SK-N-SH (cell line): ENCODE measurements at regions not wholly inside any gene's neighbourhood (a gene's known extent, or its start where the extent isn't known, plus 50 kb on each side); places are given as distances from the start of the nearest gene placed in this dataset.

Experiments
- CTCF ChIA-PET: fragments of 300-600, 350-600 bp; formaldehyde crosslinking; extraction: SDS; loops from one replicate; lab custom pipeline; 2021; lab: Yijun Ruan, JAX
- POLR2A ChIA-PET: fragments of 350-600 bp; sonication (Branson Sonifier 250); formaldehyde crosslinking; extraction: SDS; loops from one replicate; lab custom pipeline; 2020; ENCODE audit warnings: antibody characterized with exemption, inconsistent platforms; lab: Yijun Ruan, JAX
- DNase-seq: peaks from one replicate; pipeline ENCODE4 v3.0.0; 2012
- H2AFZ ChIP-seq: fragments of 200-600 bp; sonication (generic); 2 replicates; pipeline ENCODE4 v1.8.1; 2016; ENCODE audit warnings: antibody characterized with exemption, mild to moderate bottlenecking, low read depth
- H3F3A ChIP-seq: fragments of 200-600 bp; sonication (generic); replicated peaks from 2 replicates; pipeline ENCODE3; 2016; ENCODE audit warnings: antibody characterized with exemption, mild to moderate bottlenecking; ENCODE audit not compliant: insufficient read depth
- H3K27ac ChIP-seq, 2 experiments: fragments of 200-500 bp in 1 of 2; fragments of 200-600 bp in 1 of 2; sonication (Bioruptor generic) in 1 of 2; sonication (generic), shearing (Covaris generic) in 1 of 2; 2 replicates each; pipeline versions ENCODE4 v1.5.1 to v1.6.1; 2014 to 2016; ENCODE audit warnings: low read depth in 2 of 2, inconsistent platforms in 1 of 2, low read length in 1 of 2, mild to moderate bottlenecking in 1 of 2, mixed read lengths in 1 of 2
- H3K27me3 ChIP-seq: fragments of 200-600 bp; sonication (generic), shearing (Covaris generic); 2 replicates; pipeline ENCODE4 v1.6.1; 2016; ENCODE audit warnings: mixed run types; ENCODE audit not compliant: insufficient read depth
- H3K36me3 ChIP-seq, 2 experiments: fragments of 200-500 bp in 1 of 2; fragments of 200-600 bp in 1 of 2; sonication (Bioruptor generic) in 1 of 2; sonication (generic) in 1 of 2; replicated peaks in 1 of 2; 2 replicates each; pipeline versions ENCODE3 to v1.5.1; 2014 to 2016; ENCODE audit warnings: low read length in 1 of 2, mild to moderate bottlenecking in 1 of 2; ENCODE audit not compliant: insufficient read depth in 2 of 2, control insufficient read depth in 1 of 2
- H3K4me1 ChIP-seq, 2 experiments: fragments of 200-500 bp in 1 of 2; fragments of 200-600 bp in 1 of 2; sonication (Bioruptor generic) in 1 of 2; sonication (generic), shearing (Covaris generic) in 1 of 2; 2 replicates each; pipeline versions ENCODE4 v1.5.1 to v1.6.1; 2014 to 2016; ENCODE audit warnings: low read depth in 1 of 2, low read length in 1 of 2, mixed run types in 1 of 2; ENCODE audit not compliant: insufficient read depth in 2 of 2, control insufficient read depth in 1 of 2
- H3K4me2 ChIP-seq: fragments of 200-600 bp; sonication (generic), shearing (Covaris generic); 2 replicates; pipeline ENCODE4 v1.6.1; 2017; ENCODE audit warnings: mixed run types
- H3K4me3 ChIP-seq, 2 experiments: fragments of 200-500 bp in 1 of 2; fragments of 200-600 bp in 1 of 2; sonication (Bioruptor generic) in 1 of 2; sonication (generic), shearing (Covaris generic) in 1 of 2; 2 replicates each; pipeline versions ENCODE4 v1.5.1 to v1.8.1; 2014 to 2016; ENCODE audit warnings: low read depth in 2 of 2, inconsistent platforms in 1 of 2, low read length in 1 of 2, mild to moderate bottlenecking in 1 of 2, mixed read lengths in 1 of 2, moderate library complexity in 1 of 2
- H3K79me2 ChIP-seq: fragments of 200-600 bp; sonication (generic); 2 replicates; pipeline ENCODE4 v1.8.1; 2017; ENCODE audit warnings: mild to moderate bottlenecking; ENCODE audit not compliant: insufficient read depth
- H3K9ac ChIP-seq: fragments of 200-600 bp; sonication (generic); 2 replicates; pipeline ENCODE4 v1.6.1; 2017; ENCODE audit warnings: mixed run types
- H3K9me2 ChIP-seq: fragments of 200-600 bp; sonication (generic); 2 replicates; pipeline ENCODE4 v1.6.1; 2017; ENCODE audit warnings: mixed run types
- H3K9me3 ChIP-seq: fragments of 200-600 bp; sonication (generic); 2 replicates; pipeline ENCODE4 v1.6.1; 2017; ENCODE audit warnings: mixed run types, mild to moderate bottlenecking, moderate library complexity
- H4K20me1 ChIP-seq: fragments of 200-600 bp; sonication (generic); 2 replicates; pipeline ENCODE4 v1.6.1; 2017; ENCODE audit warnings: mild to moderate bottlenecking, mixed run types; ENCODE audit not compliant: insufficient read depth
- CHD2 ChIP-seq: fragments of 150-350 bp; IDR thresholded peaks from 2 replicates; pipeline ENCODE4 v1.6.1; 2018; ENCODE audit warnings: low read length; ENCODE audit not compliant: partially characterized antibody
- EP300 ChIP-seq, 2 experiments: IDR thresholded peaks; 2 replicates each; pipeline versions ENCODE4 v1.4.0 to v1.6.1; 2012; ENCODE audit warnings: borderline replicate concordance in 1 of 2, low read depth in 1 of 2, low read length in 1 of 2
- GATA2 ChIP-seq: sonication (generic); formaldehyde crosslinking; IDR thresholded peaks from 2 replicates; pipeline ENCODE4 v1.5.0; 2020; ENCODE audit warnings: mild to moderate bottlenecking, missing genetic modification reagents
- MXI1 ChIP-seq: IDR thresholded peaks from 2 replicates; pipeline ENCODE4 v1.6.1; 2012; ENCODE audit warnings: mild to moderate bottlenecking, low read depth, low read length, improper control_type of control experiment
- TAF1 ChIP-seq: IDR thresholded peaks from 2 replicates; pipeline ENCODE4 v1.6.1; 2012; ENCODE audit warnings: low read depth, mild to moderate bottlenecking, low read length, moderate library complexity, borderline replicate concordance
- WGBS: methylation state at CpG from one replicate; pipeline ENCODE4 v1.1.6; 2017; ENCODE audit warnings: low lambda C conversion rate; 5-methylcytosine and 5-hydroxymethylcytosine counted together
- TF ChIP-seq, protein P1 (sequence below): IDR thresholded peaks from 2 replicates; pipeline ENCODE4 v1.4.0; 2012; ENCODE audit warnings: low read depth, borderline replicate concordance
- TF ChIP-seq, protein P2 (sequence below): fragments of 150-350 bp; IDR thresholded peaks from 2 replicates; pipeline ENCODE4 v1.6.1; 2016; ENCODE audit warnings: mild to moderate bottlenecking, low read depth, low read length
- TF ChIP-seq, protein P3 (sequence below): IDR thresholded peaks from 2 replicates; pipeline ENCODE4 v1.6.1; 2012; ENCODE audit warnings: mild to moderate bottlenecking, low read depth, low read length, moderate library complexity
- TF ChIP-seq, protein P4 (sequence below): fragments of 150-350 bp; IDR thresholded peaks from 2 replicates; pipeline ENCODE4 v1.6.1; 2017; ENCODE audit warnings: antibody characterized with exemption, low read length, low read depth, borderline replicate concordance

DNA sequence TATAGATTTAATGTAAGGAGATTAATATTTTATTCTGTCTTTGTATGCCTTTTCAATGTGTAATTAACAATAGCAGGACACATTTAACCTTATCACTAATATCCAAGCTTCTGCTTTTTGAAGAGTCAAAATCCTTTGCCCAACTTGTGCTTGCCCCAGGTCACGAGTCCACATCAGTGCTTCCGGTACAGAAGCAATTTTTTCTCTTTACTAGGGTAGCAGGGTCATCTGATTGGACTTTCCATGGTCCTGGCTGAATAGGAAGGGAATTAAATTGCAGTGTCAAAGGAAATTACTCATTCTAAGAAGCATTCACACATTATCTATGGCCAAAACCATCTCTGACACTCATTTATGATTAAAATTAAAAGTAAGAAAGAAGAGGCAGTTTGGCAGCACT lies 460.5 kb upstream of the ADGRL2 start (continued):
- TF ChIP-seq, protein P1, sequence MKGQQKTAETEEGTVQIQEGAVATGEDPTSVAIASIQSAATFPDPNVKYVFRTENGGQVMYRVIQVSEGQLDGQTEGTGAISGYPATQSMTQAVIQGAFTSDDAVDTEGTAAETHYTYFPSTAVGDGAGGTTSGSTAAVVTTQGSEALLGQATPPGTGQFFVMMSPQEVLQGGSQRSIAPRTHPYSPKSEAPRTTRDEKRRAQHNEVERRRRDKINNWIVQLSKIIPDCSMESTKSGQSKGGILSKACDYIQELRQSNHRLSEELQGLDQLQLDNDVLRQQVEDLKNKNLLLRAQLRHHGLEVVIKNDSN, result no peak
- no peak for TF ChIP-seq CHD2
- TF ChIP-seq, protein P2, sequence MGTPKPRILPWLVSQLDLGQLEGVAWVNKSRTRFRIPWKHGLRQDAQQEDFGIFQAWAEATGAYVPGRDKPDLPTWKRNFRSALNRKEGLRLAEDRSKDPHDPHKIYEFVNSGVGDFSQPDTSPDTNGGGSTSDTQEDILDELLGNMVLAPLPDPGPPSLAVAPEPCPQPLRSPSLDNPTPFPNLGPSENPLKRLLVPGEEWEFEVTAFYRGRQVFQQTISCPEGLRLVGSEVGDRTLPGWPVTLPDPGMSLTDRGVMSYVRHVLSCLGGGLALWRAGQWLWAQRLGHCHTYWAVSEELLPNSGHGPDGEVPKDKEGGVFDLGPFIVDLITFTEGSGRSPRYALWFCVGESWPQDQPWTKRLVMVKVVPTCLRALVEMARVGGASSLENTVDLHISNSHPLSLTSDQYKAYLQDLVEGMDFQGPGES, result no peak

DNA sequence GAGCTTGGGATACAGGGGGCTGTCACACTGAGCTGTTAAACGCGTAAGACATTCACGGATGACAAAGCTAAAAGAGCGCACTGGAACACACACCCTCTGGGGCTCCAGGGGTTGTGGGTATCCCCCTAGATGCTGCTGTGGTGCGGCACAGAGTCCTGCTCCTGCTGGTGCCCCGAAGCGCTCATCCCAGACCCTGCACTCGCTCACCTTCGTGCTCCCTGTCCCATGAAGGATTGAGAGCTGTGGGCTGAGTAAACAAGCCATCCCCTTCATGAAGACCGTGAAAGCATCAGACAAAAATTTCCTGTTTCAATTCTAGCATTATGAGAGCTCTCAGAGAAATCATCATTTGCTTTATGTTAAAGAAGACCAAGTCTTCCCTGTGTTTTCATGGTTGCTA lies 463.5 kb upstream of the ADGRL2 start:
- no peaks in the 10 kb centered on the region for H4K20me1 ChIP-seq

More for the DNA sequence above, 463.5 kb upstream of the ADGRL2 start:
- DNase-seq, result no peak
- Histone ChIP-seq H3K4me3 (no peak overlapping the region), H3K9me3 (no peaks in the 10 kb centered on the region), H3K4me2 (no peak overlapping the region), H3K4me1 (peaks cover 0 to 3% of the 10 kb centered on the region in 2 experiments; a peak in 1 of 4 replicates), H3K9ac (no peak overlapping the region), H3K36me3 (no peaks in the 10 kb centered on the region), H3K9me2 (no peaks in the 10 kb centered on the region), H3F3A (no peaks in the 10 kb centered on the region), H3K27ac (no peak overlapping the region), H3K79me2 (no peaks in the 10 kb centered on the region), H3K27me3 (no peaks in the 10 kb centered on the region), H2AFZ (no peak overlapping the region)
- TF ChIP-seq, protein P3, sequence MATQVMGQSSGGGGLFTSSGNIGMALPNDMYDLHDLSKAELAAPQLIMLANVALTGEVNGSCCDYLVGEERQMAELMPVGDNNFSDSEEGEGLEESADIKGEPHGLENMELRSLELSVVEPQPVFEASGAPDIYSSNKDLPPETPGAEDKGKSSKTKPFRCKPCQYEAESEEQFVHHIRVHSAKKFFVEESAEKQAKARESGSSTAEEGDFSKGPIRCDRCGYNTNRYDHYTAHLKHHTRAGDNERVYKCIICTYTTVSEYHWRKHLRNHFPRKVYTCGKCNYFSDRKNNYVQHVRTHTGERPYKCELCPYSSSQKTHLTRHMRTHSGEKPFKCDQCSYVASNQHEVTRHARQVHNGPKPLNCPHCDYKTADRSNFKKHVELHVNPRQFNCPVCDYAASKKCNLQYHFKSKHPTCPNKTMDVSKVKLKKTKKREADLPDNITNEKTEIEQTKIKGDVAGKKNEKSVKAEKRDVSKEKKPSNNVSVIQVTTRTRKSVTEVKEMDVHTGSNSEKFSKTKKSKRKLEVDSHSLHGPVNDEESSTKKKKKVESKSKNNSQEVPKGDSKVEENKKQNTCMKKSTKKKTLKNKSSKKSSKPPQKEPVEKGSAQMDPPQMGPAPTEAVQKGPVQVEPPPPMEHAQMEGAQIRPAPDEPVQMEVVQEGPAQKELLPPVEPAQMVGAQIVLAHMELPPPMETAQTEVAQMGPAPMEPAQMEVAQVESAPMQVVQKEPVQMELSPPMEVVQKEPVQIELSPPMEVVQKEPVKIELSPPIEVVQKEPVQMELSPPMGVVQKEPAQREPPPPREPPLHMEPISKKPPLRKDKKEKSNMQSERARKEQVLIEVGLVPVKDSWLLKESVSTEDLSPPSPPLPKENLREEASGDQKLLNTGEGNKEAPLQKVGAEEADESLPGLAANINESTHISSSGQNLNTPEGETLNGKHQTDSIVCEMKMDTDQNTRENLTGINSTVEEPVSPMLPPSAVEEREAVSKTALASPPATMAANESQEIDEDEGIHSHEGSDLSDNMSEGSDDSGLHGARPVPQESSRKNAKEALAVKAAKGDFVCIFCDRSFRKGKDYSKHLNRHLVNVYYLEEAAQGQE, result no peak
- TF ChIP-seq, protein P4, sequence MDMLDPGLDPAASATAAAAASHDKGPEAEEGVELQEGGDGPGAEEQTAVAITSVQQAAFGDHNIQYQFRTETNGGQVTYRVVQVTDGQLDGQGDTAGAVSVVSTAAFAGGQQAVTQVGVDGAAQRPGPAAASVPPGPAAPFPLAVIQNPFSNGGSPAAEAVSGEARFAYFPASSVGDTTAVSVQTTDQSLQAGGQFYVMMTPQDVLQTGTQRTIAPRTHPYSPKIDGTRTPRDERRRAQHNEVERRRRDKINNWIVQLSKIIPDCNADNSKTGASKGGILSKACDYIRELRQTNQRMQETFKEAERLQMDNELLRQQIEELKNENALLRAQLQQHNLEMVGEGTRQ, result no peak
- TF ChIP-seq MXI1 (no peak), TAF1 (no peak), GATA2 (CRISPR knock-in tag) (no peak), EP300 (IDR thresholded peaks at IDR 0.05; ENCODE audit: borderline replicate concordance in 1 of 2, low read depth in 1 of 2, low read length in 1 of 2) (no peak)
- ChIA-PET POLR2A (no interaction called here), CTCF (no interaction called here)
- 82% methylated on average over 8 of the region's 10 CpGs for WGBS
